ENCODE measurements at regions not wholly inside any gene's neighbourhood (a gene's known extent, or its start where the extent isn't known, plus 50 kb on each side); places are given as distances from the start of the nearest gene placed in this dataset.

- TF ChIP-seq POLR2A (IDR thresholded peaks at IDR 0.05; ENCODE audit: low read depth, low read length) (no peak), USF2 (IDR thresholded peaks at IDR 0.05; ENCODE audit: low read depth, low read length) (no peak), SMC3 (IDR thresholded peaks at IDR 0.05; ENCODE audit: low read depth, low read length) (no peak), RCOR1 (IDR thresholded peaks at IDR 0.05; ENCODE audit: insufficient replicate concordance, low read length) (no peak), RAD21 (IDR thresholded peaks at IDR 0.05; ENCODE audit: low read length) (no peak), MXI1 (IDR thresholded peaks at IDR 0.05; ENCODE audit: borderline replicate concordance, low read depth, low read length) (no peak), FOS (IDR thresholded peaks at IDR 0.05; ENCODE audit: low read depth, low read length) (no peak), RFX5 (IDR thresholded peaks at IDR 0.05; ENCODE audit: low read depth, low read length) (no peak), CEBPB (IDR thresholded peaks at IDR 0.05; ENCODE audit: low read depth, low read length) (no peak), MAFK (IDR thresholded peaks at IDR 0.05; ENCODE audit: low read depth, low read length) (no peak)
- TF ChIP-seq, protein P1, sequence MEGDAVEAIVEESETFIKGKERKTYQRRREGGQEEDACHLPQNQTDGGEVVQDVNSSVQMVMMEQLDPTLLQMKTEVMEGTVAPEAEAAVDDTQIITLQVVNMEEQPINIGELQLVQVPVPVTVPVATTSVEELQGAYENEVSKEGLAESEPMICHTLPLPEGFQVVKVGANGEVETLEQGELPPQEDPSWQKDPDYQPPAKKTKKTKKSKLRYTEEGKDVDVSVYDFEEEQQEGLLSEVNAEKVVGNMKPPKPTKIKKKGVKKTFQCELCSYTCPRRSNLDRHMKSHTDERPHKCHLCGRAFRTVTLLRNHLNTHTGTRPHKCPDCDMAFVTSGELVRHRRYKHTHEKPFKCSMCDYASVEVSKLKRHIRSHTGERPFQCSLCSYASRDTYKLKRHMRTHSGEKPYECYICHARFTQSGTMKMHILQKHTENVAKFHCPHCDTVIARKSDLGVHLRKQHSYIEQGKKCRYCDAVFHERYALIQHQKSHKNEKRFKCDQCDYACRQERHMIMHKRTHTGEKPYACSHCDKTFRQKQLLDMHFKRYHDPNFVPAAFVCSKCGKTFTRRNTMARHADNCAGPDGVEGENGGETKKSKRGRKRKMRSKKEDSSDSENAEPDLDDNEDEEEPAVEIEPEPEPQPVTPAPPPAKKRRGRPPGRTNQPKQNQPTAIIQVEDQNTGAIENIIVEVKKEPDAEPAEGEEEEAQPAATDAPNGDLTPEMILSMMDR (conservative IDR thresholded peaks at IDR 0.05; ENCODE audit: low read depth, low read length) = no peak
These were observed 351.0 kb downstream of the ANKRD7 start for GRCh38 chr7:118575393-118575948.

Measured in IMR-90 (cell line).